Daoy (cell line): ENCODE measurements at regions not wholly inside any gene's neighbourhood (a gene's known extent, or its start where the extent isn't known, plus 50 kb on each side); places are given as distances from the start of the nearest gene placed in this dataset.
"Not testable (repeated sequence)": the region's sequence is repeated elsewhere in the genome, so short reads cannot be mapped to it uniquely, and the experiment has no call there.

ENCODE experiments used
- DNase-seq: peaks from one replicate; pipeline ENCODE4 v3.0.0-alpha.2; 2015; ENCODE audit warnings: low read depth

DNA sequence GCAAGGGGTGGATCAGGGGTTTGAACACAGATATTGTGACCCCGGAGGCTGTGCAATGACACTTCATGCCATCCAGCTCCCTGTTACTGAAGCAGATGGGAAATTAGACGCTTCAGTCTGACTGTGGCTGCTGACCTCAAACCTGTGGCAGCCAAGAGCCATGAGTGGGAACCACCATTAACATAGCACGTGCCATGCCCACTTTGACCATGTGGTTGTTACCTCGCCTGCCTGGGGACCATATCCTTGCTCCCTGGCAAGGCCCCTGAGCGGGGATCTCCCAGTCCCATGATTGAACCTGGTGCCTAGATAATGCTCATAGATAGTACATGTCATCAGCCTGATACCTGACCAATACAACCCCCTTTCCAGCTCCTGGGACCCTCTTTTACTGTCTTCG lies 68.9 kb downstream of the CYP26B1 start:
- no peak for DNase-seq

DNA sequence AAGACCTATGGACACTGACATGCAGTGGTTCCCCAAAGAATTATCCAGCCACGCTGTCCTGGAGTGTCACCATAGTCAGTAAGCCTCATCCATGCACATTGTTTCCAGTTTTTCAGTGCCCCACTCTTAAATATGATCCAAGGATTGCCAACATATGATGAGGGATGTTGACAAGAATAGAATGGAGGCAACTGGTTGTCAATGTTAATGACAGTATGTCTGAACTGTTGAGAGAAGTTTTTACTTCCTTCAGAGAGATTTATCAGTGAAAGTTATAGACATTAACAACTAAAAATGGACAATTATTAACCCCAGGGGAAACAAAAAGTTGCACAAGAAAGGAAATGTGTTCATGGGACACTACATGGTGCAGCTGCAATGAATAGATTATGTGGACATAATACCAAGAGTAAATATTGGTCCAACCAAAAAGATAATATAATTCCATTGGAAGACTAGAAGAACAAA lies 69.9 kb downstream of the CYP26B1 start:
- DNase-seq: no peak

DNA sequence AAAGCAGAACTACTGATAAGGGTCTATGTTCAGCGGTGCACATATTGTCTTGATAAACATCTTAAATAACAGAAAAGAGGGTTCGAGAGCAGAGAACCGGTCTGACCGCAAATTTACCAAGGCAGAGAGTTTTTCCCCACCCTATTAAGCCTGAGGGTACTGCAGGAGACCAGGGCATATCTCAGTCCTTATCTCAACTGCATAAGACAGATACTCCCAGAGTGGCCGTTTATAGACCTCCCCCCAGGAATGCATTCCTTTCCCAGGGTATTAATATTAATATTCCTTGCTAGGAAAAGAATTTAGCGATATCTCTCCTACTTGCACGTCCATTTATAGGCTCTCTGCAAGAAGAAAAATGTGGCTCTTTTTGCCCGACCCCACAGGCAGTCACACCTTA lies 74.3 kb downstream of the CYP26B1 start:
- DNase-seq: not testable (repeated sequence)

DNA sequence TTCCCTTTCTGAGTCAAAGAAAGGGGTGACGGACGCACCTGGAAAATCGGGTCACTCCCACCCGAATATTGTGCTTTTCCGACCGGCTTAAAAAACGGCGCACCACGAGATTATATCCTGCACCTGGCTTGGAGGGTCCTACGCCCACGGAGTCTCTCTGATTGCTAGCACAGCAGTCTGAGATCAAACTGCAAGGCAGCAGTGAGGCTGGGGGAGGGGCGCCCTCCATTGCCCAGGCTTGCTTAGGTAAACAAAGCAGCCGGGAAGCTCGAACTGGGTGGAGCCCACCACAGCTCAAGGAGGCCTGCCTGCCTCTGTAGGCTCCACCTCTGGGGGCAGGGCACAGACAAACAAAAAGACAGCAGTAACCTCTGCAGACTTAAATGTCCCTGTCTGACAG lies 83.5 kb downstream of the CYP26B1 start:
- not testable (repeated sequence) for DNase-seq

DNA sequence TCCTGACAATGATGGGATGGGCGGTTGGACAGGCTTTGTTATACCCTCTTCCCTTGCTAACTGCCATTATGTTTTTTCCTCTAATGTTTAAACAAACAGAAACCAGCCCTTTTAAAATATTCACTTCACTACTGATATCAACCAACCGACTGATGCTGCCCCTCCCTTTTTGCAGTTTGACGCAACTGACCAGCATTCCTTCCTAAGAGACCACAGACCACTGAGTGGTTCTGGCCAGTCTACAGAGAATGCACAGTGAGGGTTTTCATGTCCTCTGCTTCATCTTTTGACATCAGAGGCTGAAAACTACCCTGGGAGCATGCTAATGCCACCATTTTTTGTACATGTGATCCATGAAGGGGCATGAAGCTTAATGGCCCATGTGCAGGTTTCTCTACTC lies 85.3 kb downstream of the CYP26B1 start:
- DNase-seq: no peak

DNA sequence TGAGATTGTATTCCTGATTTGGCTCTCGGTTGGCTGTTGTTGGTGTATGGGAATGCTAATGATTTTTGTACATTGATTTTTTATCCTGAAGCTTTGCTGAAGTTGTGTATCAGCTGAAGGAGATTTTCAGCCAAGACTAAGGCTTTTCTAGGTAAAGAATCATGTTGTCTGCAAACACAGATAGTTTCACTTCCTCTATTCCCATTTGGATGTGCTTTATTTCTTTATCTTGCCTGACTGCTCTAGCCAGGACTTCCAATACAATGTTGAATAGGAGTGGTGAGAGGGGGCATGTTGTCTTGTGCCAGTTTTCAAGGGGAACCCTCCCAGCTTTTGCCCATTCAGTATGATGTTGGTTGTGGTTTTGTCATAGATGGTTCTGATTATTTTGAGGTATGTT lies 90.4 kb downstream of the CYP26B1 start:
- no peak for DNase-seq

DNA sequence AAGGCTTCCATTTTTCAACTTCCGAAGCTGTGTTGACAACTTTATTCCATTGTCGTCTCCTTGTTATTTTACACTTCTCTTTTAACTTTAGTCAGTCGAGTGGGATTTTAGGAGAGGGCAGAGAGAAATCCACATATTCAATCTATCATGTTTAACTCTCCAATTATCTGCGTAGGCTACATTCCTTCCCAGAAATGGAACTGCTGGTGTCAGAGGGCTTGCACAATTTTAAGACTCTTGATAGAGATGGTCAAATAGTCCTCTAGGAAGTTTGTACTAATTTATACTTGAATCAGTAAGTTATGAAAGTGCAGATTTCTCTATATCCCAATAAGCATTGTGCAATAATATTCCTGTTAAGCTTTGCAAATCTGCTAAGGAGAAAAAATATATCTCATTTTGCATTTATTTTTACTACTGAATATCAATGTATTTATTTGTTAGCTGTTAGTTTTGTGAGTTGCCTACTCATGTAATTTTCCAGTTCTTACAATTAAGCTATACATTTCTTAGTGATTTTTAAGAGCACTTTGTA lies 95.6 kb downstream of the CYP26B1 start:
- DNase-seq: no peak

DNA sequence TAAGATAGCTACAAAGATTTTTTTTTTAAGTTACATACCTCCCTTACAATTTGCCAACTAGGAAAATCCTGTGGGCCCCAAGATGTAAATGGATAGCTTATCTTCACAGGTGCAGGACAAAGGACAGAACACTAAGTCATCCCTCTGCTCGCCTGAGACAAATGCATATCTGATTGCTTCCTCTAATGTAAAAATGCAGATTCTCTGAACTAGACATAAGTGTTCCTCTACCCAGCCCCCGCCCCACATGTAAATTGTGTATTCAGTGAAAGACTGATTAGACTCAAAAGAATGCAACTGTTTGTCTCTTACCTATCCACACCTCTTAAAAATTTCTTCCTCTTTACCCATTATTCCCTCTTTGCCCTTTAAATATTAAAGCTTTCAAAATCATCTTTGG lies 96.5 kb downstream of the CYP26B1 start:
- no peak for DNase-seq

DNA sequence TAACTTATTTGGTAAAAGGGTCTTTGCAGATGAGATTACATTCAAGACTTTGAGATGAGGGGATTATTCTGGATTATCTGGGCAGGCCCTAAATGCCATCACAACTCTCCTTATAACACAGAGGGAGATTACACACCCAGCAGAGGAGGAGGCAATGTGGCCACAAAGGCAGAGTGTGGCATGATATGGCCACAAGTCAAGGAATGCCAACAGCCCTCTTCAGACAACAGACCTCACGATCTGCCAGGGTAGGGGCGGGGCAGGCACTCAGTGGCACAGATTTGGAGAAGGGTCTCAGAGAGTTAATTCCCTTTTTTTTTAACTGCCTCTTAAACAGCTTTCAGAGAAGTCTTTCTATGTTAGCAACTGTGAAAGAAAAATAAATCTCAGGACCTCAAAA lies 96.9 kb downstream of the CYP26B1 start:
- no peak for DNase-seq

DNA sequence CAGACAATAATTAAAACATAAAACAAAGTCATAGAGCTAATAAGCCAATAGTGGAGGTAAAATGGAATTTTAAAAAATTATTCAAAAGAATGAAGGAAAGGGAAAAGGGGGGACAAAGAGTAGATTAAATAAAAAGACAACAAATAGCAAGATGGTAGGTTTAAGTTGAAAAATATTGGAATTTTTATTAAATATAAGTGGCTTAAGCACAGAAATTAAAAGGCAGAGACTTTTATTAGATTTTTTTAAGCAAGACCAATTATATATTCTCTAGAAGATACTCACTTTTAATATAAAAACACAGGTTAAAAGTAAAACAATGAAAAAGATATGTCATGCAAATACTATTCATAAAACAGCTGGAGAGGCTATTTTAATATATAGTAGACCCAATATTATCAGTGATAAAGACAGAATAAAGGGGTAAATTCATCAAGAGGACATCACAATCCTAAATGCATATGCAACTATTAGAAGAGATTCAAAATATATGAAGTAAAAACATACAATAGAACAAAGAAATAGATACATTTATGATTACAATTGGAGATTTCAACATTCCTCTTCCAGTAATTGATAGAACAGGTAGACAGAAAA lies 98.7 kb downstream of the CYP26B1 start:
- no peak for DNase-seq

DNA sequence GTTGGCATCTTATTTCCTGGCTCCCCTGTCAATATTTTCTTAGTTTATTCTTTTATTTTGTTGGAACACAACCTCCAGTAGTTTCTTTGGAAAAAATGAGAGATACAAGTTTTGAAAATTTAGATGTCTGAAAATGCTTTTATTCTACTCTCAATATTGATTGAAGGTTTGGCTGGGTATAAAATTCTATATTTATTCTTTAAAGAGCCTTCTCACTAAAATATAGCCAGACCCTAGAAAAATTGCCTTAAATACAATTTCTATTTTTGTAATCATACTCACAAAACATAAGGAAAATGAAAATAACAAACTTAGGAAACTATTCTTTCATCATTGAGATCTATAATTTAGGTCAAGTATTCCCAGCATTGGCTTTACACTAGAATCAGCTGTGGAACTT lies 103.7 kb downstream of the CYP26B1 start:
- DNase-seq: no peak

DNA sequence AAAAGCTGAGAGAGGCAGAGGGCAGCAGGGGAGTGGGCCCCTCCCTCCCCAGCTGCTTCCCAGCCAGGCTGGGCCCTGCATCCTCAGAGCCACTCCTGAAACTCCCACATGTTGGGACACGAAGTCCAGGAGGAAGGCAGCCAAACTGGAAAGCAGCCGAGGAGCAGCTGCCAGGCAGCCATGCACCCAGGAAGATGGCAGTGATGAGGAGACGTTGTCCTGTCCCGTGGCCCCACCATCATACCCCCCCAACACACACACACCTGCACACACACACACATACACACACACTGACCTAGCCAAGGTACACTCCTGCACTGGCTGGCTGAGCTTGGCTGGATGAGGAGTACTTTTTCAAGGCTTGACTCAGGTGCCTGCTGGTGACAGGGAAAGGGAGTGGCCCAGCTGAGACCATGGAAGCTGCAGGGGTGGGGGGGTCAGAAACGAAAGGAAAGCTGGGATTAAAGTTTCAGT lies 106.0 kb downstream of the CYP26B1 start:
- no peak for DNase-seq

DNA sequence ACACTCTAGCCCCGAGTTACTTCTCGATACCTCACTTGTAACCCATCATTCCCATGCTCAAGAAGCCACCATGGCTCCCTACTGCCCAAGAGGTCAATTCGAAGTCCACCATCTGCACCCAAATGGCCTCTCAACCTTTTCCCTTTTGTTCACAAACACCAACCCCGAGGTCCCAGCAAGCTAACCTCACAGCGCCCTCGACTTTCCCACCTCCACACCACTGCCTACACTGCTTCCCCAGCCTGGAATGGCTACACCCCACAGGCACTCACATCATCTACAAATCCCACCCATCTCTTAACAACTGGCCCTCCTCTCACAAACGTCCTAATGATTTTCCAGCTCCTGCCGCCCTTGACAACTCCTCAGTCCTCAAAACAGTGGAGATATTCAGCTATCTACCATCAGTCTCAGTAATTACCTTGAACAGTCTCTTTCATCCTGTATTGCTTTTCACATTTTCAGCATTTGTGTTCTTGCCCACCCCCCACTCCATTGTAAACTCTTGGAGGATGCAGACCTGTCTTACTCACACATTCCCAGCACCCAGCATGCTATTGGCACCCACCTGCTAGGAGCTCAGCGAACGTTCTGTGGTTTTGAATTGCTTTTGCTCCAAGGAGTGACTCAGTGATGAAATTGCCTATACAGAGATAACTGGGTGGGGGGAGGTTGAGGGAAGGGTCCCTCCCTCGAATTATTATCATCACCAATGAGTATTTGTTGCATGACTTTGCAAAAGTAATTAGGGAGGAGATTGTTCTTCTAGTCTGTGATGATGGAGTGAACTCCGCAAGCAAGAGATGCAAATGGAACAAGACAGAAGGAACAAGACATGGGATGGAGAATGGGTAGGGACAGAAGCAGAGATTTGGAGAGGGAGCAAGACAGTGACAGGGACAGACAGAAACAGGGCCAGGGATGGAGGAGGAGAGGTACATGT lies 106.8 kb downstream of the CYP26B1 start:
- DNase-seq: no peak

DNA sequence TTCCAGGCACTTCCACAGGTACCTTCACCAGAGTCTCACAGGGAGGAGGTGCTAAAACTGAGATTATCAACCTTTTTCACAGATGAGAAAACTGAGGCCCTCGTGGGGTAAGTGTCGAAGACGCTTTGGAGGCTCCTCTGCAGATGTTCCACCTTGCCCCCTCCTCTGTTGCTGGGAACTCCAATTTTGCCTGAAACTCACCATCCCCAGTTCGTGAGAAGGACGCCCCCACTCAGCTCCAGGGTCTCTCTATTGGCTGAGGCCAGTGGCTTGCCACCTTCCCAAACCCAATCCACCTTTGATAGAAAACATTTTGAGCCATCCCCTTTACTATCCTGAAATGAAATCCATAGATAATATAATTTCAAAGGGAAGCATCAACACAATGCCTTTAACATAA lies 109.1 kb downstream of the CYP26B1 start:
- no peak for DNase-seq

DNA sequence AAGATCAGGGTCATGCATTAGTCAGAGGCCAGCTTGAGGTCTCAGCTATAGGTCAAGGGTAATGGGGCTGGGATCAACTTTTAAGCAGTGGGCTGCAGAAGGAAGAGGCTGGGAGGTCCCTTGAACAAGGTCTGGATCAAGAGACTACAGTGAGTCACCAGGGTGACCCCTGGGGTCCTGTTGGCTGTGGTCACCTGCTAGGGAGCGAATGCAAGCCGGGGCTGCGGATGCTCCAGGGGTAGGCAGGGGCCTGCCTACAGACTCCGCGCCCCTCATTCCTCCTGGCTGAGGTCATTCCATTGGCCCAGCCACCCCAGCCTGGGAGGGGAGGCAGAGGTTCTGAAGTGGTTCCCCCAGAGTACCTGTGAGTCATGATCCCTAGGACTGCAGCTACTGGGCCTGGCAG lies 110.4 kb downstream of the CYP26B1 start:
- peak; percentile 57 for DNase-seq

DNA sequence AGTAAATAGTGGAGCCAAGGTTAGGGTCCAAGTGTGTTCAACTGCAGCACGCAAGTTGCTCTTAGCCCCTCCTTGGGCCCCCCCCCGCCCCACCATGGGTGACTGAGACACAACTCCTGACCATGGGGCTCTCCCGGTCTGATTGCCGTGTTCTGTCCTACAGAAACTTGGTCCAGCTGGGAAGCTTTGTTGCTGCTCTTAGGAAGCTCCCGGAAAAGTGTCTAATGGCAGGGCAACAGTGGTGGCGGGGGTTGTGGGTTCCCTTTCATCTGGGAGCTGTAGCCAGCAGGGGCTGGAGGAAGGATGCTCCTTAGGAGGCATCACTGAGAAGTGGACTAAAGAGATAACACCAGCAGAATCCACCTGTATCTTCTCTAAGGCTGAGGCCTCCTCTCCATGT lies 111.1 kb downstream of the CYP26B1 start:
- DNase-seq: no peak

DNA sequence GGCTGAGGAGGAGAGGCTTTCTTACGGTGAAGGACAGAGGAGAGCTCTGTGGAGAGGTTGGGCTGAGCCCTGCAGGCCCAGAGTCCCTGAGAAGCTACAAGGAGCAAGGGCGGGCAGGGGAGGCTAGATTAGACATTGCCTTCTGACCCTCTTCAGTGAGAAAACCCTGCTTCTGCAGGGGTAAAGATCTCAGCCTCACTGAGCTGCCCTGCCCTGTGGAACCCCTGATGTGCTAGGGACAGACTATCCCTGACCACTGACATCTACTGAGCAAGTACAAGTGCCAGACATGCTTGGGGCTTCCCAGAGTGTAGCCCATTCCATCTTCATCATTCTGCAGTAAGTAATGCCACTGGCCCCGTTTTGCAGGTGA lies 111.5 kb downstream of the CYP26B1 start:
- DNase-seq: no peak

DNA sequence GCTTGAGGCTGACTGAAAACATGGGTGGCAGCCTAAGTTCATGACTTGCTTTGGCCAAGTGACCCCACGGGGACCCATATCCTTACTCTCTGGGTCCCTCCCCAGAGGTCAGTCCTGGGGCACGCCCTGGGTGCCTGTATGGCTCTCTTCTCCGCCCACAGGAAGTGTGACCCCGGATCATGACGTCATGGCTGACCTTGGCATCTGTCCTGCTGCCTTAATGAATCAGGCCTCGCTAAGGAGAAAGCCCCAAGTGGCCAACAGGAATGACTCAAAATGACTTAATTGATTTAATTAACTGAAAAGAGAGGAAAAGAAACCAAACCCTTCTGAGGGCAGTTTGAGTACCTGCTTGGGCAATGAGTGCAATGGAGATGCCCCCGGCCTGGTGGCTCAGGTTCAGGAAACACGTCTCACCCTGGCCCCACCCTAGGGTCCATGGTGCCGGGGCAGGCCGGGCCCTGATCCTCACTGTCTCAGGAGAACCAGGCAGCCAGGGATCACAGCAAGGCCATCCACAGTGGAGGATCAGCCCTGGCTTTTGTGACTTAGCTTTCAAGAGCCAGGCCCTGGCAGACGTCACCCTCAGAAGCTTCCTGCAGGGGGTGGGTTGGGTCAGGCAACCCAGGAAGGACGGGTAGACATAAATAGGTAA lies 112.0 kb downstream of the CYP26B1 start:
- peak; percentile 63 for DNase-seq

DNA sequence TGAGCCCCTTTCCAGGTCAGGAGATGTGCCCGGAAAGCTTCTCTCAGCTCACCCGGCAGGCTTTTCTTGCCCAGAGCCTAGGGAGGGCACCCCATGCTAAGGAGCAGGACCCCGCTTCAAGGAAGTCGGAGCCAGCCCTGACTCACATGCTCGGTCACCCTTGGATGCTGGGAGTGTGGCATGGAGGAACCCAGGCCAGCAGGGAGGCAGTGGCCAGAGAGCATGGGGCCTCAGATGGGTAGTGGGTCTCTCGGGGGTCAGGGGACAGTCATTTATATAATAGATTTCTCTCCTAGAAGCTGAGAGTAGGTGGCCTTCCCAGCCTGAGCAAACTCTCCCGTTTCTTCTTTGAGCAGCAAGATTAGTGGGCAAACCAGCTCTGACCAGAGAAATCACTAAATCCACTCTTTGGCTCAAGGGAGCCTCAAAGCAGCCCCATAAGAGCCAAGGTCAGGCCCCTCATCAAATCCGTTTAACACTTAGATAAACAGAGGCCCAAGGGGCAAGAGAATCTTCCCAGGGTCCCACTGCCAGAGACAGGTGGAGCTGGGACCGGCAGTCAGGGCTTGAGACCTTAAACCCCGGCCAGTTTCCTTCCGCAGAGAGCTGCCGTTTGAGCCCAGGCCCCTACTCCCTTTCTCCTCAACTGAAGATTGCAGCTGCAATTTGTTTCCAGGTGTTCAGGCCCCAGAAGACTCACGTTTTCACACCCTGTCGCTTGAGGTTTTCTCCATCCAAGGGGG lies 113.1 kb downstream of the CYP26B1 start:
- no peak for DNase-seq

DNA sequence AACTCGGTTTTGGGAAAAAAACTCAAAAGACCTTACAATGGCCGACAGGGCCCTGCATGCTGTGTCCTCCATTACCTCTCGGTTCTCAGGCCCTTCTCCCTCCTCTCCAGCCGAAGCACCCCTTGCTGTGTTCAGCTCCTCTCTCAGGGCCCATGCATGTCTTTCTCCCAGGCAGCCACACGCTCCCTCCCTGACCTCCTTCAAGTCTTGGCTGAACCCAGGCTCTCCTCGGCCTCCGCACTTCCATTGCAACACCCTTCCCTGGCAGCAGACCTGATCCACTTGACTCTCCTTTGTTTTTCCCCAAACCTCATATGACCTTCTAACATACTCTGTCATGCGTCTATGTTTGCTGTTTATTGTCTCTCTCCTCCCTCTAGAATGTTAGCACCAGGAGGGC lies 114.0 kb downstream of the CYP26B1 start:
- DNase-seq: no peak

DNA sequence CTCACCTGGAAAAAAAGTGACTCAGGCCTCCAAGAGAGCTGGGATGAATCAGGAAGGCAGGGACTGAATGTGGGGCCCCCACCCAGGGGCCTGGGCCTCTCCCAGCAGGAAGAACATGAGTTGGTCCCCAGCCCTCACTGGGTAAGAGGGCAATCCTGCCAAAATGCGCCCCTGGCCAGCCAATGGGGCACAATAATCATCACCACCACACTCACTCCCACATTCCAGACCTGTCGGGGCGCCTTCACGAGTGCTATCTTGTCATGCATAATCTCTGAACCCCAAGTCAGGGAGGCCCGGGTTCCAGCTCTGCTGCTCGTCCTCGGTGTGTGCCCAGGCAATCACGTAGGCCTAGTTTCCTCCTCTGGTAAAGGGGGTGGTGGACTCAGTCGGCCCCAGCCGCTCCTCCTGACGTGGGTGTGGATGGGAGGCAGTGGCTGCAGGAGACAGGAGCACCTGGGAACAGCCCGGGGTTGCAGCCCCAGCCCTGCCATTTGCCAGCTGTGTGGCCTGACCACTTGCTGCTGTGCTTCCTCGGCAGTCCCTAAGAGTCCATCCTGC lies 115.1 kb downstream of the CYP26B1 start:
- DNase-seq: no peak
